ENCODE measurements at regions not wholly inside any gene's neighbourhood (a gene's known extent, or its start where the extent isn't known, plus 50 kb on each side); places are given as distances from the start of the nearest gene placed in this dataset.

DNA sequence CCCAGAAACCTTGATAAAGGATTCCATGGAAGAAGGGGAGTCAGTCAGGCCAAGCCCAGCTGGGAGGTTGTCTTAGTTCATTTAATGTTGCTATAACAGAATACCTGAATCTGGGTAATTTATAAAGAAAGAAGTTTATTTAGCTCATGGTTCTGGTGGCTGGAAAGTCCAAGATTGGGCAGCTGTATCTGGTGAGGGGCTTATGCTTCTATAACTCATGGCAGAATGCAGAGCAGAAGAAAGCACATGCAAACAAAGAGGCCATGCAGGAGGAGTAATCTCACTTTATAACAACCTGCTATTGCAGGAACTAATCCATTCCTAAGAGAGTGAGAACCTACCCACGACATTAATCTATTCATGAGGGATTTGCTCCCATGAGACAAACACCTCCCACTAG lies 54.2 kb upstream of the ANKRD1 start:
- H3K9me3 Mint-ChIP-seq, result no peaks in the 10 kb centered on the region
- DNase-seq, result no peak
- no peaks in the 10 kb centered on the region for H3K27me3 Mint-ChIP-seq
- no peaks in the 10 kb centered on the region for H3K36me3 Mint-ChIP-seq (ENCODE audit: low read depth)
- ATAC-seq, result no peak
- no peak overlapping the region for H3K4me3 Mint-ChIP-seq
- no peak overlapping the region for H3K27ac Mint-ChIP-seq
- H3K4me1 Mint-ChIP-seq, result no peaks in the 10 kb centered on the region

DNA sequence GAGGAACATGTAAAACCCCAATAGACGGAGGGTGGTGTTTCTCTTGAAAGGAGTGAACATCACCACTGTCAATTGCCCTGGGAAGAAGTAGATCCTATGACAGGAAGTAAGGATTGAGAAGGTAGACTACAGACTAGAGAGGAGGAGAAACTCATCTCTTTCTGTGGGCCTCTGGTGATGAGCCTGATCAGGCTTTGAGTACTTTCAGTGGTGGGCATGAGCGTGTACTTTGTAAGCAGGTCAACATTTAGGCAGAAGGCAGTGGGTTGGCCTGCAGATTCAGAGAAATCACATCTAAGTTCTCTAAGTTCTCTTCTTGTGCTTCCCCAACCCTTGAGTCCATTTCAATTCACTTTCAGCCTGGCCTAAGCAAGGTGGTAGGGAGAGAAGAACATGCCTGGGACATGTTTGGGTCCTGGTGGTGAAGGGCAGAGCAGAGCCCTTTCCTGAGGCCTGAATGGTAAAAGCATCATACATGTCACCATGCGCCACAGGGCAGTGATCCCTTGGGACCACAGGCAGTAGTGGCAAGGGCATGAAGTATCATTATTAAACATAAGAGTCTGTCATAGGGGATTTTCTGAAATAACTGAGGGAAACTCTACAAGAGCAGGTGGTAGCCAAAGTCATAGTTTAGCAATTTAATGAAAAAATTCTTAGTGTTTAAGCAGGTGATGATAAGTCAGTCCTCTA lies 56.4 kb upstream of the ANKRD1 start:
- DNase-seq (no peak), ATAC-seq (peak; percentile 46)
- Mint-ChIP-seq H3K27me3 (no peaks in the 10 kb centered on the region), H3K36me3 (ENCODE audit: low read depth) (no peaks in the 10 kb centered on the region), H3K27ac (peak overlapping the region; percentile 72), H3K9me3 (no peaks in the 10 kb centered on the region), H3K4me1 (no peaks in the 10 kb centered on the region), H3K4me3 (no peak overlapping the region)

DNA sequence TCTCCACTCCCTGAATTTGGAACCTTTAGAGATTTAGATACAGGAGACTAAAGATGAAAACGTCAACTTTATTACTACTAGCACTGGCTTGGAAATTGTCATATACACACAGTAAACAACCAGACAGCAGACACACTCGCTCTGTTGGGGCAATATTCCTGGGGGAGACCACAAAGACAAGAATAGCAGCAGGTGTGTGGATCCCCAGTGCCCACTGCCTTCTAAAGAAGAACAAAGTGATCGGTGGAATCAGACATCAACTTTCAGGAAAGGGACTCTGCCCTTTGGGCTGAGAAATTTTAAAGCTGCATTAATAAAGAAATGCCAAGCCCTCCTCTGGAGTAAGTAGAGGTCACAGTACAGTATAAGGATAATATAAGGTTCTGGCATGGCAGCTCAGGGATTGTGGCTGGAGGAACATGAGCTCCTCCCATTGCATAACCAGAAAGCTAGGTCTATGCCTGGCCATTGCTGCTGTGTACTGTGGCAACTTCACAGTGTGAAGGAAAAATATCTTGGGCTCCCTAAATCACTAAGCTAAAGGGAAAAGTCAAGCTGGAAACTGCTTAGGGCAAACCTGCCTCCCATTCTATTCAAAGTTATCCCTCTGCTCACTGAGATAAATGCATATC lies 57.1 kb upstream of the ANKRD1 start:
- no peak for DNase-seq
- H3K4me1 Mint-ChIP-seq, result no peaks in the 10 kb centered on the region
- H3K4me3 Mint-ChIP-seq, result no peak overlapping the region
- no peaks in the 10 kb centered on the region for H3K36me3 Mint-ChIP-seq (ENCODE audit: low read depth)
- H3K27ac Mint-ChIP-seq, result peak overlapping the region; percentile 72
- no peaks in the 10 kb centered on the region for H3K9me3 Mint-ChIP-seq
- H3K27me3 Mint-ChIP-seq, result no peaks in the 10 kb centered on the region
- no peak for ATAC-seq

DNA sequence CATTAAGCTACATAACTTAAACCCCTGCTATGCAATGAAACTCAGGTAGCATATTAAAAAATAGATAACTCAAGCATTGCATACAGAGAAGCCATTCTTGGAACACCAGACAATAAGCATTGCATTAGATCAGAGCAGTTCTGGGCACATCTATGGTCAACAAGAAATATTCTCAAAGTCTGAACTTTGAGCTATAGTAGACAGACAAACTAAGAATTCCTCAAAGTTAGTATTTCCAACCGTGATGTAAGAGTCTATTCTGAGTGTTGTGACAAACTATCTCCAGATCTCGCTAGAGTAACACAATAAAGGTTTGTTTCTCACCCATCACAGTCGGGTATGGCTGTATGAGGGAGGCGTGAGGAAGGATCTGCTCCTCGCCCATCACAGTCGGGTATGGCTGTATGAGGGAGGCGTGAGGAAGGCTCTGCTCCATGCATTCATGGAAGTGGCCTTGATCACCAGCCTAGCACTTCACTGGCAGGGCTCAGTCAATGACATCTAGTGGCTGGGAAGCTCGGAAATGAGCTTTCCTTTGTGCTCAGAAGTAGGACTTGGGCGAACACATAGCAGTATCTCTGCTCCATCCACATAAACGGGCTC lies 61.6 kb upstream of the ANKRD1 start:
- peaks cover 1% of the 10 kb centered on the region for H3K4me1 Mint-ChIP-seq

DNA sequence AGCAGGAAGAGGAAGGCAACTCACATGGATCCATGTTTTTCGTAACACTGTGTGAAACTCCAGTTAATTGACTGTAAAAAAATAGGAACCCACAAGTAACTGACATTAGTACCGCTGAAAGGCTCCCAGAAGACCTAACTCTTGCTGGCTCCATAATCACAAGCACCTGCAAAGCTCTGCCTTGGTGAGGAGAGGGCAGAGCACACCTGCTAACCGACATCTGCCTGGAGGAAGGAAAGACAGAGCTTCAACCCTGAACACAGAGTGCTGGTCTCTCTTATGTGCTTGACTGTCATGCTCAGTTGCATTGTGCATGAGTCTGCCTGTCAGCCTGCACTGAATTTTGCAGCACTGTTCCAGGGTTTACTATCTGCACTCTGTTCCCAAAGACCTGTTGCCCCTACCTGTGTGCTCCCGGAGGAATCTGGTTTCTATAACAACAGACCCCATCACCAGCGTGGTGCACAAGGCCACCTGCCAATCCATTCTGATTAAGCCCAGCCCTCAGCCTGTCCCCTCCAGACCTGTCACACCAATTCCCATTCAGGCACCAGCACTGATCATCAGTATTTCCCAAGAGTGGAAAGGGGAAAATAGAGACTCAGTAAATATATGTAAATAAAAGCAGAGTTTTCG lies 63.1 kb upstream of the ANKRD1 start:
- Mint-ChIP-seq H3K27me3 (no peaks in the 10 kb centered on the region), H3K4me3 (no peak overlapping the region), H3K4me1 (peaks cover 4% of the 10 kb centered on the region), H3K9me3 (no peaks in the 10 kb centered on the region), H3K36me3 (ENCODE audit: low read depth) (no peaks in the 10 kb centered on the region), H3K27ac (no peak overlapping the region)
- ATAC-seq (no peak), DNase-seq (no peak)

More for the DNA sequence above, 61.6 kb upstream of the ANKRD1 start:
- H3K9me3 Mint-ChIP-seq, result no peaks in the 10 kb centered on the region
- no peak overlapping the region for H3K4me3 Mint-ChIP-seq
- no peak for ATAC-seq
- H3K36me3 Mint-ChIP-seq (ENCODE audit: low read depth), result no peaks in the 10 kb centered on the region
- H3K27me3 Mint-ChIP-seq, result no peaks in the 10 kb centered on the region
- DNase-seq, result no peak
- no peak overlapping the region for H3K27ac Mint-ChIP-seq

DNA sequence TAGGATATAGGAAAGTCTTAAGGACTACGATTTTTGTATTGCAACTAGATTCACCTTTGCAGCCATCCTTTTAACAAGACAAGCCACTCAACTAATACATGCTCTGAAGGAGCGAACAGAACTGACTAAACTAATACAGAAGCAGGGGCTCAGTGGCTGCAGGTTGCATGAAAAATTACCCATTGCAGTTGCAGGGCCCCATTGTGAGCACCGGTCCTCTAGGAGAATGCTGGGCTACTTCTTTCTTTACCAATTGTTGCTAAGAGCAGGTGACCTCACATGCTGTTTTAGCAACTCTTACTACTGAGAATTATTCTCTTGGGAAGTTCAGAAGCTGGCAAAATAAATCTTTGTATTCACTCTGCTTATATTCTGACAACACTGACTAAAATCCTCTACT lies 64.0 kb upstream of the ANKRD1 start:
- H3K27ac Mint-ChIP-seq, result no peak overlapping the region
- no peak for ATAC-seq
- no peaks in the 10 kb centered on the region for H3K27me3 Mint-ChIP-seq
- DNase-seq, result no peak
- no peaks in the 10 kb centered on the region for H3K9me3 Mint-ChIP-seq
- H3K4me1 Mint-ChIP-seq, result peaks cover 4% of the 10 kb centered on the region
- H3K36me3 Mint-ChIP-seq (ENCODE audit: low read depth), result no peaks in the 10 kb centered on the region
- H3K4me3 Mint-ChIP-seq, result no peak overlapping the region

DNA sequence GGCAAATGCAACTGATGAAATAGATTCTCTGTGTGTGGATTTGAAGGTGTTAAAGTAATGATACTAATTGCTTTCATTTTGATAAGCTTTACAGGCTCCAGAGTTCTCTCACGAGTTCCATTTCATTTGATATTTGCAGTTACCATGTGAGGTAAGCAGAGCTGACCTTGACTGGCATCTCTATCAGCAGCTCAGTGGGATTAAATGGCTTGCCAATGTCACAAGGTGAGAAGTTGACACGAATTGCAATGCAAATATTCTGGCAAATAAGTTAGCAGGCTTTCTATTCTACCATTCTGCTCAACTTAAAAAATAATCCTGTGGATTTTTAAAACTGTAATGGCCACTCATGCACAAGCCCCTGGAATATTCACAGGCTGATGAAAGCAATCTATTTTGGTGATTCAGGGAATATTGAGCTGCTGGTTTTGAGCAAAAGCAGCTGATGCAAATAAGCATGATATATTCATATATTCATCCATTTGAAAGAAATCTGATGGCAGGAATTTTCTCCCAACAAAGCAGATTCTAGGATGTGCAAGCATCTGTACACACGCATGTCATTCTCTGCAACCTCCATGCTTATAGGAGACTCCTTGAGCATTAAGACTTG lies 64.5 kb upstream of the ANKRD1 start:
- Mint-ChIP-seq H3K4me3 (no peak overlapping the region), H3K4me1 (peaks cover 4% of the 10 kb centered on the region), H3K27me3 (no peaks in the 10 kb centered on the region), H3K27ac (no peak overlapping the region), H3K9me3 (no peaks in the 10 kb centered on the region), H3K36me3 (ENCODE audit: low read depth) (no peaks in the 10 kb centered on the region)
- DNase-seq (no peak), ATAC-seq (no peak)

DNA sequence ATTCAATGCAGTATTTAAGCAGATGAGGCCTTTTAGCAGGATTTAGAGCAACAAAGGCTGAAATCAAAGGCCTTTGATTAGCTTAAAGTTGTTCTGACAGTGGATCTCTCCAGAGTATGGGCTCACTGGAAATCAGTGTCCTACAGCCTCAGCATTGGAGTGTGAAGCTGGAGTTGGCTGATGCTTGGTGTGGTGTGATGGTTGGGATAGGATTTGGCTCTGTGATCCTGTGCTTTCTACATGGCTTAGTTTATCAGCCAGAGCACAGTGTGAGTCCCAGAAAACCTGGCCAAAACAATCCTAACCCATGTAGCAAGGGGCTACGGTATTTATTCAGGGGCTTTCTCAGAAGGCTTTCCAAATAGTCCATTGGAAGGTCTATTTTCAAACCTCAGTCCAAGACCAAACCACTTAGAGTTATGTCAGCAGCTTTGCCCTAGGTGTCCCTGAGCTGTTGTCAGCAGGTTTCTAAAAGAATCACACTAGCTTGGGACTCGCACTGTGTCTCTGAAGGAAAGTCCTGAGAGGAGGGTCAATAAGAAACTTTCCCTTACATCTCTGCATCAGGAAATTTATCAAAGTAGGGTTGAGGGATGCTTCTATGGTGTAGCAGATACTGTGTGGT lies 65.4 kb upstream of the ANKRD1 start:
- H3K9me3 Mint-ChIP-seq, result no peaks in the 10 kb centered on the region
- no peak overlapping the region for H3K27ac Mint-ChIP-seq
- DNase-seq (no peak), ATAC-seq (no peak)
- no peak overlapping the region for H3K4me3 Mint-ChIP-seq
- H3K27me3 Mint-ChIP-seq, result no peaks in the 10 kb centered on the region
- peaks cover 4% of the 10 kb centered on the region for H3K4me1 Mint-ChIP-seq
- H3K36me3 Mint-ChIP-seq (ENCODE audit: low read depth), result no peaks in the 10 kb centered on the region

DNA sequence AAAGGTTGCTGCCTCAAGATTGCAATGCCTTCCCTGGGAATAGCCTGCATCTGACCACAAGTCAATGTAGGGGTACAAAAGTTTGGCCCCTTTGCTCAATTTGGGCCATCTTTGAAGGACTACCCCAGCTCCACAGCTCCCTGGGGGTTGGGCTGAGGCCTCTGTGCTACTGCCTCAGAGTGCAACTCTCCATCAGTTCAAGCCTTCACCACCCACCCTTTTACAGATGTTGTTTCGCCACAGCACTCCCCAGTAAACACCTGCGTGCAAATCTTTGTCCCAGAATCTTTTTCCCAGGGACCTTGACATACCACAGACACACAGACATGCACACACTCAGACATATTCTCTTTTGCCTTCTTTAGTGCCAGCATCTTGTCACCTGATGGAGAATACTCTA lies 66.0 kb upstream of the ANKRD1 start:
- no peak for ATAC-seq
- no peaks in the 10 kb centered on the region for H3K9me3 Mint-ChIP-seq
- no peak for DNase-seq

DNA sequence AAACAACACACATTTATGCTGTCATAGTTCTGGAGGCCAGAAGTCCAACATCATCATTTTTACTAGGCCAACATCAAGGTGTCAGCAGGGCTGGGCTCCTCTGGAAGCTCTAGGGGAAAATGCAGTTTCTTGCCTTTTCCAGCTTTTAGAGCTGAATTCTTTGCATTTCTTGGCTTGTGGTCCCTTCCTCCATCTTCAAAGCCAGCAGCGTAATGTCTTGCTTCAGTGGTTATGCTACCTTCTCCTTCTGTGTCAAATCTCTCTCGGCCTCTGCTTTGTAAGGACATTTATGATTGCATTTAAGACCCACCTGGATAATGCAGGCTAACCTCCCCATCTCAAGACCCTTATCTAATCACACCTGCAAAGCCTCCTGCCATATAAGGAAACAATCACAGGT lies 66.5 kb upstream of the ANKRD1 start:
- no peak for DNase-seq
- ATAC-seq, result no peak
- Mint-ChIP-seq H3K4me3 (no peak overlapping the region), H3K27ac (no peak overlapping the region), H3K9me3 (no peaks in the 10 kb centered on the region), H3K4me1 (peaks cover 4% of the 10 kb centered on the region), H3K27me3 (no peaks in the 10 kb centered on the region), H3K36me3 (ENCODE audit: low read depth) (no peaks in the 10 kb centered on the region)

More for the DNA sequence above, 66.0 kb upstream of the ANKRD1 start:
- Mint-ChIP-seq H3K36me3 (ENCODE audit: low read depth) (no peaks in the 10 kb centered on the region), H3K4me3 (no peak overlapping the region), H3K27me3 (no peaks in the 10 kb centered on the region), H3K27ac (no peak overlapping the region), H3K4me1 (peaks cover 4% of the 10 kb centered on the region)

DNA sequence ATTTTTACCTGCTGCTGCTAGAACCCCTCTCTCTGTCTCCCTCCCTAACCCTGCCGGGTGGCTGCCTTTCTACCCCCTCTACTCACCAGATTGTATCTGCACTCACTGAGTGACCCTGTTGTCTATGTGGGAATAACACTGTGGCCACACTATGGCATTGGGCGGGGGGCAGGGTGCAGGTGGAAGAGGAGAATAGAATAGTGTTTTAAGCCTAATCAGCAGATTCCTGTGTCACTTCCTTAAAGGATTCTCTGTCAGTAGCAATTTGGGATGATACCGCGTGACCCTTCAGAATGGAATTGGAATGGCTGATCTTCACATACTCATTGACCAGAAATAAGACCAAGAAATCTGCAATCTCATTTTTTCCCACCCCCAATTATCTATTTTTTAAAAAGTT lies 67.1 kb upstream of the ANKRD1 start:
- Mint-ChIP-seq H3K36me3 (ENCODE audit: low read depth) (no peaks in the 10 kb centered on the region), H3K27ac (no peak overlapping the region), H3K4me3 (no peak overlapping the region), H3K4me1 (peaks cover 5% of the 10 kb centered on the region), H3K9me3 (no peaks in the 10 kb centered on the region), H3K27me3 (no peaks in the 10 kb centered on the region)
- DNase-seq (no peak), ATAC-seq (no peak)

DNA sequence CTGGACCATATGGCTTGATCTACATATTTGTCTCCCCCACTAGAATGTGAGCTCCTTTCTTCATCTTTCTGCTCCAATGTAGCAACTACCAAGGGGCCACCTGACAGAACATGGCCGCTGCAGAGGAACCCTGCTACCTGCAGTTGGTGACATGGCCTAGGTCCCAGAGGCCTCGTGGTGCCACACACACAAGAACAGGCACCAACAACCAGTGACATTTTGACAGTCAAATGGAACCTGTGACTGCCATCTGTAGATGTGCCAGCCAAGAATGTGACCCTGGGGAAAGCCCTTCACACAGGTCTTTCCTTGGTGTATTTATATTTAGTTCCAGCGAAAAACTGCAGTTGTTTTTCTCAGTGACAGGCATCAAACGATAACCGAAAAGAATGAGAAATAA lies 67.9 kb upstream of the ANKRD1 start:
- H3K27ac Mint-ChIP-seq, result peak overlapping the region; percentile 65
- no peaks in the 10 kb centered on the region for H3K9me3 Mint-ChIP-seq
- H3K27me3 Mint-ChIP-seq, result no peaks in the 10 kb centered on the region
- H3K4me1 Mint-ChIP-seq, result peaks cover 9% of the 10 kb centered on the region
- H3K36me3 Mint-ChIP-seq (ENCODE audit: low read depth), result no peaks in the 10 kb centered on the region
- DNase-seq, result no peak
- no peak for ATAC-seq
- H3K4me3 Mint-ChIP-seq, result no peak overlapping the region

DNA sequence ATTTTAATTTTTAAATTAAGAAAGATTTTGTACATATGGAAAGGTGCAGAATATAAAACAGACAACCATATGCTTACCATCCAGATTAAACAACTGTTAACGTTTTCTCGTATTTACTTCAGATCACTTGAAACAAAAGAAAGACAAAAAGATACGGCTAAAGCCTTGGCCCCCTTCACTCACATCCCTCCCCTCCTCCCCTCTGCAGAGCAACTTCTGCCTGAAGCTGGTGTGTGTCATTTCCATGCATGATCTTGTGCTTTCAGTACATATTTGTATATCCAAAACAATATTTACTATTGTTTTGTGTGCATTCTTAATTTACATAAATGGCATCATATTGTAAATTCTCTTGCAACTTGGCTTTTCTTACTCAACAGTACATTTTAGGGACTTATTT lies 68.5 kb upstream of the ANKRD1 start:
- Mint-ChIP-seq H3K4me3 (no peak overlapping the region), H3K36me3 (ENCODE audit: low read depth) (no peaks in the 10 kb centered on the region), H3K27ac (no peak overlapping the region), H3K4me1 (peaks cover 13% of the 10 kb centered on the region), H3K9me3 (no peaks in the 10 kb centered on the region), H3K27me3 (no peaks in the 10 kb centered on the region)
- ATAC-seq (no peak), DNase-seq (no peak)

DNA sequence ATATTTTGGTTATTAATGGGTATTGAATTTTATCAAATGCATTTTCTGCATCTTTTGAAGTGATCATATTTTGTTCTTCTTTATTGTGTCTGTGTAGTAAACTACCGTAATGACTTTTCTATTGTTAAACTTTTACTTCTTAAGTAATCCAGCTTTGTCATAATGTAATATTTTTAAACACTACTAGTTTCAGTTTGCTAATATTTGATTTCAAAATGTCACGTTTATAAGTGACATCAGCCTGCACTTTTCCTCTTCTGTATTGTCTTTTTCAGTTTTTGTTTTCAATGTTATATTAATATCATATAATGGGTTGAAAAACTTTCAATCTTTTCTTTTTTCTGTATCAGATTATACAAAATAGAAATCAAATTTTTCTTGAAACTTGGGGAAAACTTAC lies 71.6 kb upstream of the ANKRD1 start:
- peaks cover 12% of the 10 kb centered on the region for H3K4me1 Mint-ChIP-seq
- no peaks in the 10 kb centered on the region for H3K36me3 Mint-ChIP-seq (ENCODE audit: low read depth)
- no peaks in the 10 kb centered on the region for H3K9me3 Mint-ChIP-seq
- ATAC-seq, result no peak
- peak overlapping the region; percentile 77 for H3K27ac Mint-ChIP-seq
- DNase-seq, result no peak
- H3K4me3 Mint-ChIP-seq, result no peak overlapping the region
- H3K27me3 Mint-ChIP-seq, result no peaks in the 10 kb centered on the region
